ENCODE measurements at regions not wholly inside any gene's neighbourhood (a gene's known extent, or its start where the extent isn't known, plus 50 kb on each side); places are given as distances from the start of the nearest gene placed in this dataset.

DNA sequence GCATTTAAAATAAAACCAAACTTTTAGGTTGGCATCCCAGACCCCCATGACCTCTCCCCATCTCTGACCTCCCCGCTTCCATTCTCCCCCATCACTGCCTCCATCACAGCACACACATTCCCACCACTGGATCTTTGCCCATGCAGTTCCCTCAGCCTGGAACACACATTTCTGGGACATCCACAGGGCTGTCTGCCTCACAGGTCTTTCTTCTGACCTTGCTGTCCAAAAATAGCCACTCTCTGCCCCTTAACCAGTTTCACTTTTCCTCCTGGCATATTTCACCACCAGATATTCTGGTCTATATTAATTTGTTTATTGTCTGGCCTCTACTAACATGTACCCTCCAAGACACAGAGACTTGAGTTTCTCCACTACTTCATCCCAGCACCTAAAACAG is 75.2 kb upstream of the PRDM11 start:
- DNase-seq = no peak

DNA sequence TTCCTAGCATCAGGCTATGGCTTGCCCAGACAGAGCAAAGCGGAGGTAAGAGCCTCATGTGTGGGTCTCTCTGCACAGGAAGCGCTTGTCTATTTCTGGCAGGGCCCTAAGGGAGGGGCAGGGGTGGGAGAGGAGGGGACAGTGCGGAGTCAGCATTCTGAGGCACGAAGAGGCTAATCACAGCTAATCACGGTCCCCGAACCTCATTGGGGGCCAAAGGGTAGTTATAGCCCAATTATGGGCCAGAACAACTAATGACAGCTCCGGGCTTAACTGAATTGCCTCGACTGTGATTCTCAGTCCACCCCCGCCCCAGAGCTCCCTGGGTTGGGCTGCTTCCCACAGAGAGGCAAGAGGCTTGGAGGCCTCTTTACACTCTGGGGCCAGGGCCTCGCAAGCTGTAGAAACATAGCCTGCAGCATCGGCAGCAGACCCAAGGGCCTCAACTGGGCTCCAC is 72.7 kb upstream of the PRDM11 start:
- no peak for DNase-seq

DNA sequence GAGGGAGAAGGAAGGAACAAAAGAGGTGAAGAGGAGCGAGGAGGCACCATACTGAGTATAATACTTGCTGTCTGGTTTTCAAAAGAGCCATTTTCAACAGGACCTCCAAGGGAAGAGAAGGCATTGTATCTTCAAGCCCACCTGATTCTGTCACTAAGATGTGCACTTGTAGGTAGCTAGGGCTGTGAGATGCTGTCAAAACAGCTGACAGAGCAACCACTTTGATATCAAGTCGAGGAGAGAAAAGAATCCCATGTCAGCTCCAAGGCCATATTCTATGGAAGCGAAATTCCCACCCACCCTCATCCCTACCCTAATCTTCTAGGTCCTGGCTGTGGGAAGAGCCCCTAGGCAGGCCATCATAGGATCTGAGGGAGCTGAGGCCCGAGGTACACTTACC is 70.9 kb upstream of the PRDM11 start:
- no peak for DNase-seq

DNA sequence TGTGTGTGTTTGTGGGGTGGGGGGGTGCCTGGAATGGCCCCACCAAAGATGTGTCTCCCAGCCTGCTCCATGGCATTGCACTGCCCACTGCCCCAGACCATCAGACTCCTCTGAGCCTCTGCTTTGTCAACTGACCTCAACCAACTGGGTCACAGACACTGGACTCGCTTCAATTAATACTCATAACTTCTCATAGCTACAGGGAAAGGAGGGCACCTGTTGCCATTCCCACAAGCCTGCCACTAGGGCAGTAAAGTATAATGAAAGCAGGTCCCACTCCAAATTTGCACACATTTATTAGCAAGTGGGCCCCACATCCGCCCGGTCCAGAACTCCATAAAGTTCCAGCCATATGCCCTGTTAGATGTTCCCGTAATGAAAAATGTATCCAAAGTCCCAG is 70.5 kb upstream of the PRDM11 start:
- no peak for DNase-seq

DNA sequence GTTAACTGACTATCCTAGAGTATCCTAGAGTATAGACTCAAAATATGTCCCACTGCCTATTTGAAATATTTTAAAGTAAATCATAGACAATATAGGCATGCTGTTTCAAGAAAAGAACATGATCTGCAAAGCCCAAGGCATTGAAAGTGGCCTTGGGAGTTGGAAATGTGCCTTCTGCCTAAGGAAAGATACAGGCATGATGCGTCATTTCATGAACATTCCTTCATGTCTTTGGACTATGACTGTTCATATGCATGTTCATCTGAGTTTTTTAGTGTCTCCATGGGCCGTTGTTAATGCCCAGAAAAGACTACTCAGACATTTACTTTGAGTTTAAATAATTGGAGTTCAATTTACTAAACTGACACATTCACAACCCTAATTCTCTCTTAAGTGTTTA is 69.7 kb upstream of the PRDM11 start:
- DNase-seq = no peak

DNA sequence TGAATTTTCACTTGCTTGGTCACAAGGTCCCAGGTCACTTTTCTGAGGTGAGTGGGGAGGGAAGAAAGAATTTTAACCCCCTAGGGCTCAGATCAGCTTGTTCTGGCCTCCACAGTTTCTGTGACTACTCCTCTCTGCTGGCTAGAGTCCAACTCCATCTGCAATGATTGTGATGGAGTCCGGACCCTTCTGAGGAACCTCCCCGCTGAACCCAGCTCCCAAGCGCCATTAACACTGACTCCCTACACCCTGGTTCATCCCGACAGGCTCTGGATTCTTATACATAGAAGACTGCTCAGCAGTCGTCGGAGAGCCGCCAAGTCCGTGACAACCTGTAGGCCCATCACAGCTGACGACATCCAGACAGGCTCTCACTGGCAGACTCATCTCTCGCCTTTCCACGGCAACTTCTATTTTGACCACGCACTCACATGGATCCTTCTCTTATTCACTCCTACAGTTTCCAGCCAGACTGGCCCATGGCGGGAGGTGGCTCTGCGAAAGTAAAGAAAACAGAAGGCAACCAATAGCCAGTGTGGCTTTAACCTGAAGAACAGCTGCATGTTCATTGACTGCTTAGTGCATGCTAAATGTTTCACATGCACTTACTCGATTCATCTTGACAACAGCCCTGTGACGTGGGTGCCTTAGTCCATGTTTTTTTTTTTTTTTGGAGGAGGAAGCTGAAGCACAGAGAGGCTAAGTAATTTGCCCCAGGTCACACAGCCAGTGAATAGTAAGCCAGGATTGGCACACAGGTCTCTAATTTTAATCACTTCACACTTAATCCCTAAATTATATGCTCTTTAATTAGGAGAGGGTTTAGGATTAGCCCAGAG is 68.0 kb upstream of the PRDM11 start:
- no peak for DNase-seq

DNA sequence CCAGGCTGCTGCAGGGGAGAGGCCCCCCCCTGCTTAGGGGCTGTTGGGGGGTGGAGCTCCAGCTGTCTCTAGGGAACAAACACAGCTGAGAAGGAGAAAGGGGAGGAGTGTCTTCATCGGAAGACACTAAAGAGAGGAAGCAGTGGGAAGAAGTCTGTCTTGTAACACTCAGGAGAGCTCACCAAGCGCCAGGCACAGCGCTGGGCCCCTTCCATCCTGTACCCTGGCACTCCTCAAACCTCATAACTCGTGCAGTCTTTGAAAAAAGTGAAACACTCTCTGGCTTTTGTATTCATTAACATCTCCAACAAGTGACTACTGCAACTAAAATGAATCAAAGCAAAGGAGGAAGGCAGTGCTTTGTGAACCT is 67.4 kb upstream of the PRDM11 start:
- no peak for DNase-seq

DNA sequence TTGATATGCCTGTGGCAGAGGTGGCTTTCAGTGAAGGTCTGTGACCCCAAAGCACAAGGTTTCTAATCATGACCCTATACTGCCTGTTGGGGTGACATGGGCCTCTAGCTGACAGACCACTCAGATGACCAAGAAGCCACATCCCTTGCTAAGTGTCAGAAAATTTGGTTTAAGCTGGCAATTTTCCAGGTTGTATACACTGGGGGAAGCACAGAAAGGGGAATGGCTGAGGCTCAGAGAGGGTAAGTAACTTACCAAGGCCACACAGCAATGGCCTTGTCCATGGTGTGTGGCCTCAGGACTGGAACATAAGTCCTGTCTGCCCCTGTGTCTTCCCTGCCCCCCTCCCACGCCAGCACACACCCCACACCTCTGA is 66.9 kb upstream of the PRDM11 start:
- DNase-seq = no peak

DNA sequence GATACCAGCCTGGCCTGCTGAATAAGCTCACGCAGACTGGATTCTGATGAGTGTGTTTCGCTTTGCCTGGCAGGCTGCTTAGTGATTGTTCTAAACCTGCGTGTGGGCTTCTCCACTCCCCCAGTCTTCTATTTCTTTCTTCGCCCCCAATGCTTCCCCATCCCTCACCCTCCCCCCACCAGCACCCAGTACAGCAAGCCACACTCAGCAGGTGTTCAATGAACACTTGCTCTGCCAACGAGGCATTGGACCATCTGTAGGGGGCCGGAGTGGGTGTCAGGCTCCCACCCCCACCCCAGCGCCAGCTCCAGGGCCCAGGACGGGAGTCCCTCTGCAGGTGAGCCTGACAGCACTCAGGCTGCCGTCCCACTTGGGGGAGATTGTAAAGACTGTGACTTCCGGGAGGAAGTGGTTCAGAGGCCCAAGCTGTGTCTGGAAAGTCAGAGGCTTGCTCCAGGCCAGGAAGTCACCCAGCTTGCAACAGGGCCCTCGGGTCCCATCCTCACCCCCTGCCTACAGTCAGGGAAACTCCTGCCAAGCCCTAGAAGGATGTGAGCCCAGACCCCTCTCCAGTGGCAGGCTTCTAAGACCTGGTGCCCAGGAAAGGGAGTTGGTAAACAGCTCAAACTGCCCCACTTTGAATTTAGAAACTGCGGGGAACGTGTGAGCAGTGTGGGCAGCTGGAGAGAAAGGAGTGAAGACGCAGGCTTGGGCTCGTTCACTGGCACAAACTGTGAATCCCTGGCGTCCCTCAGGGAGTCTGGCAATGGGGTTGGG is 66.3 kb upstream of the PRDM11 start:
- no peak for DNase-seq

DNA sequence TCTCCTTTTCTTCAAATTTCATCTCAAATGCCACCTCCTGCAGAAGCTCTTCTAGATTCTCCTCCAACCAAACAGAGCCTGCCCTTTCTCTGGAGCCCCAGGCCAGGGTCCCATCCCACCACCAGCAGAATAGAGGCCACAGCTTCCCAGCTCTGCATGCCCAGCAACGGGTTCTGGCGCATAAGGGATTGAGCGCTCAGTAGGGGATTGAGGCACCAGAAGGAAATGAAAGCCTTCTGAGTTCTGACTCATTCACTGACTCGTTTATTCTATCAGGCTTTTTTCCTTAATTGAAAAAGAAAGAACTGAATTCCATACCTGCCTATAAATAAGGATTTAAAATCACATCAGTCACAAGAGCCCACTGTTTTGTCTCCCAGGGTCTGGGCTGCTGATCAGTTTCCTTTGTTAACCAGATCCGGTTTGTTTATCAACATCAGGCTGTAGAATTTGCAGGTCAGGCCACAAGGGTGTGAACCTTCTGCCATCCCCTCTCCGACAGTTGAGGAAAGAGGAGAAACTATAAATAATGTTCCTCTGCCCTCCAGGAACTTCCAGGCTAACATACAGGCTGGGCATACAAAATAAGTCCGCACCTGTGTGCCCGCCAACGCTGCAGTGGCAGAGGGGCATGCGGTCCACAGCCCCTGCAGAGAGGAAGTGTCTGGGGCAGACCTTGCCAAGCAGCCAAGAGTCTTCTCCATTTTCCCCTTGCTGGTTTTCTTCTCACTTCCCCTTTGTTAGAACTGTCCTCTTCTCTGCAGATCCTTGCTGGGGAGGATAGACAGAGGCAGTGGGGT is 63.5 kb upstream of the PRDM11 start:
- DNase-seq = no peak

DNA sequence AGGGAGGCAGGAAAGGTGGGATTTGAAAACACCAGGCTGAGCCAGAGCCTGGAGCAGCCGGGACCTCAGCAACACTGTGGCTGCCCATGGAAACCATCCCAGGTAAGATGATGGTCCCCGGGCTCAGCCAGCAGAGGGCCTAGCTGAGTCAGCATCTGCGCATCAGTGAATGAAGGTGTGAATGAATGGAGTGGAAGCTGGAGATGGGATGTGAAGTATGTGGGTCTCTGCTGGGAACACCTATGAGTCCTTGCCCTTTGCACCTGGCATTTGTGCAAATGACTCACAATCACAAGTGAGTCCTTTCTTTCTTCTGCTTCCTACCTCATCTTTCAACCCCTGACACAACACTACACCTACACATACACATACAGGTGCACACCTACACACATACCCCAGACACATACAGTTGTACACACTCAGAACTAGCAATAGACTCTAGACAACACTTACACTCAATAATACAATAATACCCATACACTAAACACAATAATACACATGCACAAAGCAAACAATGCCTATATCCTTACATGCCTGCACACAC is 62.8 kb upstream of the PRDM11 start:
- DNase-seq = no peak

DNA sequence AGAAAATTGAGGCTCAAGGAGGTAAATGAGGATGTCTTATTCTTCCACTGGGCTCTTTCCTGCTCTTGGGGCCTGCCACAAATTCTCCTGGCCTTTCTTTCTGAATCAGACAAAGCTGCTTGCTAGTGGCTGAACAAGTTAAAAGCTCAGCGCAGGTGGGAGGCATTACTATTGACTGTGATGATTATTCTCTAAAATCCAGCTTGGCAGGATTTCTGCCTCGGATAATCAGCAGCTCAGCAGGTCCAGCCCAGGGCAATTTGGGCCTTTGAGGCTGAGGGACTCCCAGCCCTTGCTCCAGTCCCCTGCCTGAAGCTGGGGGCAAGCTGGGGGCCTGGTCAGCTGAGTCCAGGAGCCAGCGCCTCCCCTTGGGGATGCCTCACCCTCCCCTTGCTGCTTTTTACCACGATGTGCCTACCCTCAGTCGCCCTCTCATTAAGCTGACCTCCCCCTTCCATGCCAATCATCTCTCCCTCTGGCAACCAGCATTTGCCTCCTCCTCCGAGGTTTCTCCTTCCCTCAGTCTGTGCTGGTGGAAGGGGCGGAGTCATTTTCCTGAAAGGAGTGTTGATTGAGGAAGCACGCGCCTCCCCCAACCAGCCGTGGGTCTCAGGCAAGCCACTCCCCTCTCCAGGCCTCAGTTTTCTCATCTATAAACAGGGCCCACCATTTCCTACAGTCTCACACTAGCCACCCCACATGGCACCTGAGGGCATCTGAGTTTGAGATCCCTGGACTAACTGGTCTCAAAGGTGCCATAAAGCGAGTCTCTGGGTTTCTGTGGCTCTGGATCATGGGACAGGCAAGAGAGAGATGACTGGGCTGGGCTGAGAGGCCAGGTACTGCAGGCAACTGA is 60.6 kb upstream of the PRDM11 start:
- no peak for DNase-seq

DNA sequence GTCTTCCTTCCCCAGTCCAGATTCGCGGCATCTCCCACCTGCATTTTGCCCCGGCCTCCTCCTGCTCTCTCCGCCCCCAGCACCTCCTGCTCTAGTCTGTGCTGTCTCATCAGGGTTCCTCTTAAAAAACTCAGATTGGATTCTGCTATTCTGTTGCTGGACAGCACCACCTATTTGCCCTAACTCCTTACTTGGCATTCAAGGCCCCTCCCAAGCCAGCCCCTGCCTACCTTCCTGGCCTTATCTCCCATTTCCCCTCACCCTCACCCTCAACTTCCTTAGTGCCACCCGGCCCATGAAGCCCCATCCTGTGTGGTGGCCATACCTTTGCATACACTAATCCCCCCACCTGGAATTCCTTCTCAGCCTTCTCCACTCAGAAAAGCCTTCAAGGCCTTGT is 59.9 kb upstream of the PRDM11 start:
- DNase-seq = no peak

DNA sequence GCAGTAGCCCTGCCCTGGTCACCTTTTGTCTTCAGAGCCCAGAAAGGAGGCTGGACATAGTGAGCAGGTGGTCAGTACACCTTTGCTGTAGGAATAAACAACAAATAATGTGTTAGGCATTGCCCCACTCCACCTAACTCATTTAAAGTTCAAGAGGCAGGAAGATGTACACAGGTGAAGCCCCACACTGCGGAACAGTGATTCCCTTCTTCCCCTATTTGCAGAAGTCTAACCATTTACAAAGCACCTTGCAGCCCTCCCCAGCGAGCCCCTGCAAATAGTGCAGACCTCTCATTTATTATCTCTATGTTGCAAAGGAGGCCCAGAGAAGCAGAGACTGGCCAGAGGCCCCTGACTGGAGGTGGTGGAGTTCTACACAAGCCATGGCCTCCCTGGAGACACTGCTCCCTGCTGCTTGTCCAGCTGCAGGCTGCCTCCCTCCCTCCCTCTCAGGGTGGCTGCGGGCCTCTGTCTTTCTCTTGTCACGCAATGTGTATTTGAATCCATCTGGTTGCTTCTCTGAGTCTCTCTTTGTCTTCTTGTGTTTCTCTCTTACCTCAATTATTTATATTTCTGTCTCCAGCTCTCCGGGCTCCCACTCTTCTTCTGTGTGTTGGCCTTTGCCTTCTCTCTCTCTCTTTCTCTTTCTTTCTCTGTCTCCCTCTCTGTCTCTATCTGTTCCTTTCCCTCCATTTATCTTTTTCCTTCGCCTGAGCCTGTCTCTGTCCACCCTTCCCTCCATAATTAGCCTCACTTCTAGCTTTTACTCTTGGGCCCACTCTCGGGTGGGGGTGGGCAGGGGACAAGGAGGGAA is 59.1 kb upstream of the PRDM11 start:
- DNase-seq = no peak

DNA sequence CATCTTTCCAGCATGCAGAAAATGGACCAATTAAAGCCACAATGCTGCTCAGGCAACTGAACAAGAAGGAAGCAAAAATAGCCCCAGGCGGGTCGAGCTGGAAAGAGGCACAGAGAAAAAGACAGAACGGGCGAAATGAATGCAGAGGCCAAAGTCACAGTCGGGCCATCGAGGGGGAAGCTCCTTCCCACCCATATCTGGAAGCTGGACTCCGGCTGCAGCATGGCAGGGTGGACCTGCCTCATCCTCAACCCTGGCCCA is 58.6 kb upstream of the PRDM11 start:
- DNase-seq = no peak

DNA sequence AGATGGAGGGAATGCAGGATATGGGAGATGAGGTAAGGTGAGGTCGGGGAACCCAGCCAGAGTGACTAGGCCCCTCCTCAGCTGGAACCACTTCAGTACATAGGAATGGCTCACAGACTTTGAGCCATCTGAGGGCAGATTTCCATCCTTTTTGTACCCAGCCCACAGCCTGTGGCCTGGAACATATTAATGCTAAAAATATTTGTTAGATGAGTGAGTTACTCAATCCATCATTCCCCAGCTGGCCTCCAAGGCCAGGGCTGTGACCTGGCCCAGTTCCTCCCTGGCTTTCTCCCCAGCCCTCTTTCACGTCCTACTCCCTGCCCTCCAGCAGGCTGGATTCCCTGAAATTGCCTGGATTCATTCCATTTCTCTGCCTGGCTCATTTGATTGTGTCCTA is 57.2 kb upstream of the PRDM11 start:
- peak; percentile 86 for DNase-seq

DNA sequence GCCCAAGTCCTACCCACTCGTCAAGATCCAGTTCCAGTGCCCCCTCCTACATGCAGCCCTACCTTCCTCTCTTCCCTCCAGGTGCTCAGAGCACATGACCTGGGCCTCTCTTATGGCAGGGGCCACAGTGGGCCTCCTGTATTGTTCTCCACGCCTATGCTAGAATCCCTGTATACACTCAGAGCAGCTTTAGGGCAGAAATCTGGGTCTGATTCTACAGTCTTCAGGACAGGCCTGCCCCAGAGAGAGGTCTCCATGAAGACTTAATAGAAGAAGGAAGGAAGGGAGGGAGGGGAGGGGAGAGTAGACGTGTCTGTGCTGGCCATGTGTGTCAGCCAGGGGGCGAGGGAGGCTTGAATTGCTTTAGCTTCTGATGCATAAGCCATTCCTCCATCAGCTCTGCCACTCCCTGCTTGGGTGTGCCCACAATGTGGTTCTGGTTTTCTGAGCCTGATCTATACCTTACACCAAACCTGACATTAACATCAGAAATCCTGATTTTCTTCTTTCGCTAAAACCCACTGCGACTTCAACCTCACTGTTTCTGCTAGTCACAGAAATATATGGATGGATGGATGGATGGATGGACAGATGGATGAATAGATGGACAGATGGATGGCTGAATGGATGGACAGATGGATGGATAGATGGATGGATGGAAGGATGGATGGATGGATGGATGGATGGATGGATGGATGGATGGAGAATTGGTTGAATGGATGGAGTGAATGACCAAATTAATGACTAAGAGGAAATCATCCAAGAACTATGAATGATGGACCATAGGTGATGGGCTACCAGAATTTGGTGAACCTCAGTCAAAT is 56.6 kb upstream of the PRDM11 start:
- peak; percentile 21 for DNase-seq

DNA sequence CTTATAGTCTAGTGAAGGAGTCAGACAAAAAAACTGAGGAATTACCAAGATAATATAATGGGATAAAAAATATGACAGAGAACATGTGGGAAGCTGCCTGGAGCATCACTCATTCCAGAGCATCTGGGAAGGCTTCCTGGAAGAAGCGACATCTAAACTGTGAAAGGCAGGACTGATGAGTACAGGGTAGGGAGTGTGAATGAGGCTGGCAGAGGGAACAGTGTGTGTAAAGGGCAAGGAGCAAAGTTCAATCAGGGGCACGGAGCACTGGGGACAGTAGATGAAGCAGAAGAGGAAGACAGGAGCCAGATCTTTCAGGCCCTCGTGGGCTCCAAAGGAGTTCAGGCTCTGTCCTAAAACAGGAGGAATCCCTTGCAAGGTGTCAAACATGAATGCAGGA is 55.8 kb upstream of the PRDM11 start:
- no peak for DNase-seq

DNA sequence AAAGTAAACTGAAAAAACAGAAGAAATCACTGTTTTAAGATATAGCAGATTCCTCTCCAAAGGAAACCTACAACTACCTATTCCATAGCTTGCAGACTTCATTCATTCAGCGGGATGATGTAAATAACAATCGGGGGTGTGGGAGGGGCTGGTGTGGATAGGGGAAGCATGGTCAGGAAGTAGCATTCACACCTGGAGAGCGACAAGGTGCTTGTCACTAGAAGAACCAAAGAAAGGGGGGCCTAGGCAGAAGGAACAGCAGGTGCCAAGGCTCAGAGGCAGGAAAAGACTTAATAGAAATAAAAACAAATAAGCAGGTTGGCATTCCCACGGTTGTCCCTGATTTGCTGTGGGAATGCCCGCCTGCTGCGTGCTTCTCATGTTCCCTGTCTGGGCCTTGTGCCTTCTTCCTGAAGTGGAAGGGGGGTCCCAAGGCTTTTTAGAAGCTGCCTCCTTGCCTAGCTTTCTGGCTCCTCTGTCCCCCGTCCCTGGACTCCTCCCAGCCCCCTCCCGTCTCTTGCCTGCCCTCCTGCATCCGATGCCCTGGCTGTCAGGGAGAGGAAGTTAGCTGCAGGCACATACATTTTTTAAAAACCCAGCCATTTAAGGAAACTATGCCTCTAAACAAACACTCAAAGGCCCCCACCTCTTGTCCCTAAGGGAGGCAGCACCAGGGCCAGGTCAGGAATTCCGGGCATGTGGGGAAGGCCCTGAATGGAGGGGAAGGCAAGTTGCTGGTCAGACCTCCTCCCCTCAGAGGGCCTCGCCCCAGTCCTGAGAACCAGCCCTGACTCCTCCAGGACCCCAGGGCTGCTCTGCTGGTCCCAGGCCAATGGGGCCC is 54.7 kb upstream of the PRDM11 start:
- DNase-seq = peak; percentile 53

DNA sequence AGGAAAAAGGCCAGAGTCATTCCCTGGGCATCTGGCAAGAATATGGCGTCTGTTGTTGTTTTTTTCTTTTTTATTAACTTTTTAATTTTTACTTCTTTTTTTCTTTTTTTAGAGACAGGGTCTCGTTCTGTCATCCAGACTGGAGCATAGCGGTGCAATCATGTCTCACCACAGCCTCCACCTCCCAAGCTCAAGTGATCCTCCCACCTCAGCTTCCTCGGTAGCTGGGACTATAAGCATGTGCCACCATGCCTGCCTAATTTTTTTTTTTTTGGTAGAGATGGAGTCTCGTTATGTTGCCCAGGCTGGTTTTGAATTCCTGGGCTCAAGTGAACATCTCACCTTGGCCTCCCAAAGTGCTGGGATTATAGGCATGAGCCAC is 54.0 kb upstream of the PRDM11 start:
- DNase-seq = no peak

All from fibroblast of skin of right quadriceps (primary cell).